NB4 (cell line): ENCODE measurements at regions not wholly inside any gene's neighbourhood (a gene's known extent, or its start where the extent isn't known, plus 50 kb on each side); places are given as distances from the start of the nearest gene placed in this dataset.

Source experiments
- DNase-seq: peaks from one replicate; pipeline ENCODE4 v3.0.0; 2010; ENCODE audit warnings: low read depth
- H3K4me3 ChIP-seq: one replicate; pipeline ENCODE4 v1.5.1; 2011; ENCODE audit warnings: mild to moderate bottlenecking, low read depth, low read length, moderate library complexity
- CTCF ChIP-seq: IDR thresholded peaks from one replicate; pipeline ENCODE4 v1.5.1; 2012; ENCODE audit warnings: low read depth, low read length
- MAX ChIP-seq: IDR thresholded peaks from 2 replicates; pipeline ENCODE4 v1.6.1; 2011; ENCODE audit warnings: low read depth, low read length
- MYC ChIP-seq: IDR thresholded peaks from 2 replicates; pipeline ENCODE4 v1.6.1; 2011; ENCODE audit warnings: low read depth, low read length
- POLR2A ChIP-seq: IDR thresholded peaks from 2 replicates; pipeline ENCODE4 v1.6.1; 2011; ENCODE audit warnings: mild to moderate bottlenecking; ENCODE audit not compliant: insufficient read length; ENCODE audit errors: extremely low read depth

GRCh38 chr4:62293551-62293950 lies 1093.4 kb downstream of the ADGRL3 start:
- no peak for TF ChIP-seq CTCF
- DNase-seq: no peak
- no peak overlapping the region for H3K4me3 ChIP-seq

- TF ChIP-seq MYC: no peak
- TF ChIP-seq CTCF: no peak
- no peak for TF ChIP-seq MAX
- no peak for TF ChIP-seq POLR2A
Observed at GRCh38 chr4:62292911-62293310, 1092.8 kb downstream of the ADGRL3 start.

GRCh38 chr4:62288808-62289541 lies 1088.8 kb downstream of the ADGRL3 start:
- TF ChIP-seq MYC (no peak), MAX (no peak), CTCF (no peak), POLR2A (no peak)

More at GRCh38 chr4:62292911-62293310, 1092.8 kb downstream of the ADGRL3 start:
- DNase-seq: no peak
- no peak overlapping the region for H3K4me3 ChIP-seq

GRCh38 chr4:62285026-62285425 lies 1084.9 kb downstream of the ADGRL3 start:
- H3K4me3 ChIP-seq: no peak overlapping the region
- no peak for TF ChIP-seq MYC
- TF ChIP-seq POLR2A: no peak
- TF ChIP-seq CTCF: no peak
- no peak for TF ChIP-seq MAX
- no peak for DNase-seq

More at GRCh38 chr4:62288808-62289541, 1088.8 kb downstream of the ADGRL3 start:
- DNase-seq: no peak
- H3K4me3 ChIP-seq: no peak overlapping the region

GRCh38 chr4:62279689-62280088 lies 1079.6 kb downstream of the ADGRL3 start:
- no peak for TF ChIP-seq MYC
- TF ChIP-seq POLR2A: no peak
- no peak overlapping the region for H3K4me3 ChIP-seq
- DNase-seq: no peak

GRCh38 chr4:62275470-62275869 lies 1075.3 kb downstream of the ADGRL3 start:
- DNase-seq: no peak
- H3K4me3 ChIP-seq: no peak overlapping the region
- TF ChIP-seq CTCF (no peak), POLR2A (no peak), MAX (no peak), MYC (no peak)
